SHP77 treated with DMSO at 0.1 percent for 48 hours (cell line): ENCODE measurements at regions not wholly inside any gene's neighbourhood (a gene's known extent, or its start where the extent isn't known, plus 50 kb on each side); places are given as distances from the start of the nearest gene placed in this dataset.
"Not testable (repeated sequence)": the region's sequence is repeated elsewhere in the genome, so short reads cannot be mapped to it uniquely, and the experiment has no call there.

Source experiments
- DNase-seq: peaks from one replicate; lab custom pipeline; 2025; lab: John Stamatoyannopoulos, UW

GRCh38 chr15:70602834-70603560 is 160.4 kb downstream of the UACA start:
- no peak for DNase-seq

- no peak for DNase-seq
These were observed 161.1 kb downstream of the UACA start for GRCh38 chr15:70602281-70602680.

DNA sequence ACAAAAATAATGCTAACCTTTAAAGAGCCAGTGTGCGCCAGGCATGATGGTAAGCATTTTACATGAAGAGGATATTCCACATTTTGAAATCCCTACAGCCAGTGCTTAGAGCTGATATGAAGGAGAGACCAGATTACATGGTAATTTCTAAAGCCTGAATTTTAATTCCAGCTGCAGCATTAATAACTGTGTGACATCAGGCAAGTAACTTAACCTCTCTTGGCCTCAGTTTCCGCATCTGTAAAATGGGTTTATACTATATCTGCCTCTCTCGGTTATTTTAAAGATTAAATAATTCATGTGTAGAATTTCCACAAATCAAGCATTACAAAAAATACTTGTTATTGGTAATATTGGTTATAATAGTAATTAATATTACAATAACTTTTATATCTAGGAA is 165.4 kb downstream of the UACA start:
- DNase-seq, result no peak

GRCh38 chr15:70597056-70597603 is 166.2 kb downstream of the UACA start:
- no peak for DNase-seq

- no peak for DNase-seq
These were observed 166.9 kb downstream of the UACA start for GRCh38 chr15:70596354-70597055.

DNA sequence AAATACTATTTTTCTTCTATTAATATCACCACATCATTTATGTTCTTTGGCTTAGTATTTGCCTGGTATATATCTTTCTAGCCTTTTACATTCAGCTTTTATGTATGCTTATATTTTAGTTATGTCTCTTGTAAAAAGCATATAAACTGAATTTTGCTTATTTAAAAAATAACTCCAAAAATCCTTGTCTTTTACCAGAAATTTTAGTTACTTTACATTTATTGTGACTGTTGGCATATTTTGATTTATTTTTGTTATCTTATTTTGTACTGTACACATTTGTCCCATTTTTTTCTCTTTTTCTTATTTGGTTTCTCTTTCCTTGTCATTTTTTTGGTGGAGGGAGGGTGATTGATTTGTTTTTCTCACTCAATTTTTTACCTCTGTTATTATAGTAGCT is 169.6 kb downstream of the UACA start:
- no peak for DNase-seq

DNA sequence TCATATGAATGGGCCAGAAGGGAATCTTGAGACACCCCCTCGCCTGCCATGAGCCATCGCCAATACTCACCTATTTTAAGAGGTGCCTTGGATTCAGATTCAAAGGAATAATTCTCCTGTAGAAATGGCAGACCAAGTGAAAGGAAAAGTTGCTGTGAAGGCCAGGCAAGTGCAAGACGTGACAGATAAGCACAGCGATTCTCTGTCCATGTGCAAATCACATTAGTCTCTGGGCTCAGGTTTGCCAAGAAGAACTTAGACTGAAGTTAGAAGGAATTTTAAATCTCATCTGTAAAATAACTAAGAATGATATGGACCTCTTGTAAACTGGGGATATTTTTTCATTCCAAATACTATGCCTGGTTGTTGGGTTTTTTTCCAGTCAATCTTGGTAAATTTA is 173.6 kb downstream of the UACA start:
- no peak for DNase-seq

DNA sequence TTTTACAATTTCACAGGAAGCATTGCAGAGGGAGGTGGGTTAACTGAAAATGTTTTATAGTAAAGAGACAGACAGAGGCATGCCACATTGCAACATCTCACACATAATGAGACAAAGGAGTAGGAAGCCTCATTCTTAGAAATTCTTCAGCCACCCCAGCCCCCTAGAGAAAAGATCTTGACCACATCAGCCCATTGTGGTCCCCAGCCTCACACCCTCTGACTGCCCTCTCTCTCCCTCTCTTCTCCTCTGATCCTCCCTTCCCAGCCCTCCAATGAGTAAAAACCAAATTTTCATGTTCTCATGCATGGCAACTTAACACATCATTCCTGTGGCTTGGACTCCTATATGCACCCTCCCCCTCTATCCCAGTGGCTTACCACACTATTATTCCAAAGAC is 174.1 kb downstream of the UACA start:
- DNase-seq, result no peak

DNA sequence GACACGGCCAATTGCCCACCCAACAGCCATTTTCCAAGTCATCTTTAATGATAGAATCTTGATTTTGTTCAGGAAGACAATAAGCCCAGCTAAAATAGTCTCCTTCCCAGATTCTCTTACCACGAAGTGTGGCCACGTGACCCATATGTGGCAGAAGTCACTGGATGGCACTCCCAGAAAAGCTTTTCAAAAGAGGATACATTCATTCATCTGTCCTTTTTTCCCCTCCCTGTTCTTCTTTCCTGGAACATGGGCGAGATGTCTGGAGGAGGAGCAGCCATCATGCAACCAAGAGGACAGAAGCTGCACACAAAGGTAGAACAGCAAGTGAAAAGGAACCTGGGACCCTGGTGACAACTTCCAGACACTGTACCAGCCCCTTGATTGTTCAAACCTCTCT is 174.7 kb downstream of the UACA start:
- DNase-seq, result no peak

GRCh38 chr15:70587896-70588567 is 175.3 kb downstream of the UACA start:
- no peak for DNase-seq

- DNase-seq, result not testable (repeated sequence)
These were observed 176.2 kb downstream of the UACA start for GRCh38 chr15:70587012-70587634.

GRCh38 chr15:70586241-70586640 is 177.1 kb downstream of the UACA start:
- DNase-seq, result no peak

DNA sequence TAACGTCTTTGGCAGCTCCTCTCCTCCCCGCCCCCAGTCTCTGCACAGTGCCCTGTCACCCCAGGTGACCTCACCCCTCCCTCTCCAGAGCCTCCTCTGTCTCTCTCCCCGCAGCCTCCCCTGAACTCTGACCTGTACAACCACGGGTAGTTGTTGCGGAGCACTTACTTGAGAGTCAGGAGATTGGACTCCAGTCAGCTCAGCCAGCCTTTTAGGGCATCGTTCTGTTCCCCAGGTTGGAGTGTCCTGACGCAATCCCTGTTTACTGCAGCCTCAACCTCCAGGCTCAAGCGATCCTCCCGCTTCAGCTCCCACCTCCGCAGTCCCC is 177.7 kb downstream of the UACA start:
- DNase-seq, result no peak

DNA sequence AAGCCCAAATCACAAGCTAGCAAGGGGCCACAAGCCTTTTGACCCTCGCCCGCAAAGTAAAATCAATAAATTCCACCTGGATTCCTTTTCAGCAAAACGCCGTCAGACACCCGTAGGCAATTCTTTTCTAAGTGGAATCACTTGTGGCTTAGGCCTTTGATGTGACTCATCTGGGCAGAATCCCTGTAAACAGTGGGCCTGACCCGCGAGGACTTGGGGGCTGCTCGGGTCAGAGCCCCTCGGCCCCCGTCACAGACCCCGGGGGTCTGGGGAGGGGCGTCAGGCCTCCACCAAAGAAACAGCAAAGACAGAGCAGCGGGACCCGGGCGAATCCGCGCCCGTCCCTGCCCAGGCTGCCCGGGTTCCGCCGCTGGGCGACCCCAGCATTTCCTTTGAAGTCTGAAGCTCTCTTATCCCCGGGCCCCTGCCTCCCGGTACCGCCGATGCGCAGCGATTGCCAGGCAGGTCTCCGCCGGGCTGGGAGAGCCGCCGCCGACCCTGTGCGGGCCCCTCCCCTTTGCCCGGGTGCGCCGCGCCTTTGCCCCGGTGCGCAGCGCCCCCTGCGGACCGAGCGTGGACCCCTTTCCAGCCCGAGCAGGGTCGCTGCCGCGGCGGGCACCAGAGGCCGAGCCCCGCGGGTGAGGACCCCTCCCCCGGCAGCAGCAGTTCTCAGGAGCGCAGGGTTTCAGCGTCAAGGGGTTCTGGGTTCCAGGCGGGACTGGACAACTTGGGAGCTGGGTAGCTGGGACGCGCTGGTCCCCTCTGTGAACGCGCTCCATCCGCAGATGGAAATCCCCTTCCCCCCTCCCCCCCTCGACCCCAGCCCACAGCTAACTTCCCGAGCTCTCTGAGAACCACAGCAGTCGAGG is 178.3 kb downstream of the UACA start:
- DNase-seq, result no peak

DNA sequence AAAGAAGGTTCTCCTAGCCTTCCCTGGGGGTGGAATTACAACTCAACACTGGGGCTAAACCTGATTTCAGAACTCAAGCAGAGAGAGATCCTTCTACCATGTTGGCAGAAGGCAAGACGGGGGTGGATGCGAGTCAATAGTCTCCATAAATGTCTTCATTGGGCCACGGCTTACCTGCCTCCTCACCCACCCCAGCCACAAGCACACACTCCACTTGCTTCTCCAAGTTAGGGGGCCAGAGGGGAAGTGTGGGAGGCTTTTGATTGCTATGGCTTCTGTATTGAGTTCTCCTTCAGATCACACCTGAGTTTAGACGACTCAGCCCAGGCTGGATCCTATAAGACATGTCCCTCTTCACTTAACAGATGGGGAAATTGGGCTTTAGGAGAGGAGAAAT is 178.9 kb downstream of the UACA start:
- no peak for DNase-seq

- no peak for DNase-seq
These were observed 180.4 kb downstream of the UACA start for GRCh38 chr15:70583006-70583405.

DNA sequence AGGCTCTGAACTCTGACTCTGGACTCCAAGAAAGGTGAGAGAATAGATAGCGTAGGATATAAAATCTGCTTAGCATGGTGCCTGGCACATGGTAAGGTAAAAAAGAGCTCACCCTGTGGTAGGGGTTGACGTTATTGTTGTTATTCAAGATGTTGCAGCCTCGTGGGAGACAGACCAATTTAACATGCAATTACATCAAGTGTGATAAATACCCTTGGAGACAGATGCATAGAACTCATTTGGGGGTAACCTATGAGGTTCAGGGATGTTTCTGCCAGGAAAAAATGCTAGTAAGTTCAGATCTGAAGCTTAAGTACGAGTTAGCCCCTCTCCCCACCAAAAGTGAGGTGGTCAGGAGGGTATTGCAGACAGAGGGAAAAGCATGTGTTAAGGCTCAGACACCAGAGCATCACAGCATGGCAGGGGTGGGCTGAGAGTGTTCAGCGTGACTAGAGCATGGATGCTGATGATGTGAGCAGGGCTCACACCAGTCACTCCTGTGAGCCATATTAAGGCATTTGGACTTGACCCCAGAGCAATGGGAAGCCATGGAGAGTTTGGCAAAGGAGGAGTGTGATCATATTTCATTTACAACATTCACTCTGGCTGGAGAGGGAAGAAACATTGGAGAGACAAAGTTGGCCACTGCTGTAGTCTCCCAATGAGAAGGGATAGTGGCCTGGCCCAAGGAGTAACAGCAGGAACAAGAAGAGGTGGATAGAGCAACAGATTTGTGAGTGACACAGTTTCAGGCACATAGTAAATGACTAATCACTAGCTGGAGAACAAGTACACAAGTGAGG is 181.0 kb downstream of the UACA start:
- DNase-seq, result no peak

GRCh38 chr15:70580958-70581357 is 182.4 kb downstream of the UACA start:
- DNase-seq, result no peak

- no peak for DNase-seq
These were observed 183.1 kb downstream of the UACA start for GRCh38 chr15:70580286-70580685.

GRCh38 chr15:70579766-70580165 is 183.6 kb downstream of the UACA start:
- no peak for DNase-seq

DNA sequence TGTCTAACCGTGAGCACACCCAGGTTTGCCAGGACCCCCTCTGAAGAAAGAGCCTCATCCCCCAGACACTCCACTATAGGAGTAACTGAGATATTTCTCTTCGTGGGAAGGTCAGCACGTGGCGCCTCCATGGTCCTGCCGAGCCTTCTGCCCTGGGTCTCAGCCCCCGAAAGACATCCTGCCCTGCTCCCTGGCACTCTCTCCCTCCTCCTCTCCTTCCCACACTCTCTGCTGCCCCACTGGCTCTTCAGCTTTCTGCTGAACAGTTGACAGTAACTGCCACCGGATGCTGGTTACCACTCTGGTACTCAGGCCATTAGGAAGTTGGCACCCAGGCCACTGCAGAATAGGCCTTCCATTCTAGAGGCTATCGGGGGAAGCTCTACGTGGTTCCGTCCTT is 185.2 kb downstream of the UACA start:
- no peak for DNase-seq
